GM21825 (cell line): ENCODE measurements at regions not wholly inside any gene's neighbourhood (a gene's known extent, or its start where the extent isn't known, plus 50 kb on each side); places are given as distances from the start of the nearest gene placed in this dataset.

Experiments used
- ATAC-seq: cut with Tn5 transposase; IDR thresholded peaks from one replicate; pipeline ENCODE4 v1.9.1; 2021; ENCODE audit warnings: mild to moderate bottlenecking, moderate library complexity; ENCODE audit not compliant: unreplicated experiment

GRCh38 chr12:39127401-39127800 is 222.0 kb upstream of the CPNE8 start:
- no peak for ATAC-seq

- no peak for ATAC-seq
Observed at GRCh38 chr12:39125566-39125965, 220.2 kb upstream of the CPNE8 start.

DNA sequence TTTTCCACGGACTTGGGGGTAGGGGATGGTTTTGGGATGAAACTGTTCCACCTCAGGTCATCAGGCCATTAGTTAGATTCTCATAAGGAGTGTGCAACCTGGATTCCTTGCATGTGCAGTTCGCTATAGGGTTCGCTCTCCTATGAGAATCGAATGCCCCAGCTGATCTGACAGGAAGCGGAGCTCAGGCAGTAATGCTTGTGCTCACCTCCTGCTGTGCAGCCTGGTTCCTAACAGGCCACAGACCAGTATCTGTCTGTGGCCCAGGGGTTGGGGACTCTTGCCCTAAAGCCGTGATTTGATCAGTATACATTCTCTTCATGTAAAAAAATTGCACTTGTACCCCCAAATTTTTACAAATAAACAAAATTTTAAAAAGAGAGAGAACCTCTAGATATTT is 219.4 kb upstream of the CPNE8 start:
- ATAC-seq = no peak

DNA sequence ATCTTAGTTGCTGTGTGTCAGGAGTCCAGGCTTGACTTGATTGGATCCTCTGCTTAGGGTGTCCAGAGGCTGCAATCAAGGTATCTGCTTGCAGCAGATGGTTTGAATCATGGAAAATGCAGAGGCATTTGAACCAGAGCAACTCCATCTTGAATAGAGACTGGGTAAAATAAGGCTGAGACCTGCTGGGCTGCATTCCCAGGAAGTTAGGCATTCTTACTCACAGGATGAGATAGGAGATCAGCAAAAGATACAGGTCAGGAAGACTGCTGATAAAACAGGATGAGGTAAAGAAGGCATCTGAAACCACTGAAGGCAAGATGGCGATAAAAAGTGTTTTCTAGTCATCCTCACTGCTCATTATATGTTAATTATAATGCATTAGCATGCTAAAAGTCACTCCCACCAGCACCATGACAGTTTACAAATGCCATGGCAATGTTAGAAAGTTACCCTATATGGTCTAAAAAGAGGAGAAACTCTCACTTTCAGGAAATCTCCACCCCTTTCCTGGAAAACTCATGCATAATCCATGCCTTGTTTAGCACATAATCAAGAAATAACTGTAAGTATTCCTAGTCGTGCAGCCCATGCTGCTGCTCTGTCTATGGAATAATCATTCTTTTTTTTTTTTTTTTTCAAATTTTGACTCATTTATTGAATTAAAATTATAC is 218.3 kb upstream of the CPNE8 start:
- no peak for ATAC-seq

GRCh38 chr12:39122562-39123204 is 217.3 kb upstream of the CPNE8 start:
- no peak for ATAC-seq

DNA sequence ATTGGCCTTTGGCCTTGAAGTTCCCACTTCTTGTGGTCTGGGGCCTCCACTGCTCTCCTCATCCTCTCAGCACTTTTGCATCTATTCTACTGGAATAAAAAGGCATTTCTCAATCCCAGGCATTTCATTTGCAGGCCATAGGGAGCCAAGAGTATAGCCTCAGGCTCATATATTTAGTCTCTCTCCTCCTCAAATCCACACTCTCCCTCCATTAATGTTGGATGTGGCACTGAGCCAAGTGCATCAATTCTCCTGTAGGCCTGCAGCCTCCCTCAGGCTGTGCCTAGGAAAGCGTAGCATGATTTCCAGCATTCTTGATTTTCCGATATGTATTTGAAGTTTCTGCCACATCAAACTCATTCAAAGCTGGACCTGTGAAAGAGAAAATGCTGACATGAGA is 211.5 kb upstream of the CPNE8 start:
- ATAC-seq = no peak

DNA sequence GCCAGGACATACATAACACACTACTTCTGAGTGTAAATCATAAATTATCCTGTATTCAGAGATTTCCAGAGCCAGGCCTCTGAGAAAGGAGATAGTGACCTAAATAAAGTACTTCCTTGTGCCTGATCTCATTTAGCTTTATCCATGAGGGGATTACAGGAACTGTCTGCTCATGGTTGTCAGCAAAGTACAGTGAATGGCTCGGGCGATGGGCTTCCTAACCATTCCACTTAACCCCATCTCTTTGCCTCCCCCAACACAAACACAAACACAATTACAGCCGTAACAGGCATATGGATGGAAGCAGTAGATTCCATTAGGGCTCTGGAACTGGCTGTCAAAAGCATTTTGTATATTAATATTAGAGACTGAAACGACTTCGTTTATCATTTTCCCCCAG is 206.7 kb upstream of the CPNE8 start:
- no peak for ATAC-seq

DNA sequence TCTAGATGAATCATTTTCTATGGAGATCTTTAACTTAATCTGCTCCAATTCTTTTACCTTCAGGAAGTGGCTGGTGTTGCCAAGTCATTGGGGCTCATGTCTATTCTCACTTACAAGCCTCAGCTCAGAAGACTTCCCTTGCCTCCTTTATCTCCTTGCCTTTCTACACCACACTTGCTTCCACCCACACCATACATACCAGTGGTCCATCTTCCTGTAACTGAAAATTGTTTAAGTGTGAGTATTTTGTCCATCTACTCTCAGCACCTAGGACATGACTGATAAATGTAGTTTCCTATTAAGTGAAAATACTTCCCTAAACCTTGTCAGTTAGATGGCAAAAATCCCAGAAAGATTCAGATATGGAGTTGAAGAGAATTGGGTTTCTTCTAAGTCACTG is 199.7 kb upstream of the CPNE8 start:
- ATAC-seq = no peak

DNA sequence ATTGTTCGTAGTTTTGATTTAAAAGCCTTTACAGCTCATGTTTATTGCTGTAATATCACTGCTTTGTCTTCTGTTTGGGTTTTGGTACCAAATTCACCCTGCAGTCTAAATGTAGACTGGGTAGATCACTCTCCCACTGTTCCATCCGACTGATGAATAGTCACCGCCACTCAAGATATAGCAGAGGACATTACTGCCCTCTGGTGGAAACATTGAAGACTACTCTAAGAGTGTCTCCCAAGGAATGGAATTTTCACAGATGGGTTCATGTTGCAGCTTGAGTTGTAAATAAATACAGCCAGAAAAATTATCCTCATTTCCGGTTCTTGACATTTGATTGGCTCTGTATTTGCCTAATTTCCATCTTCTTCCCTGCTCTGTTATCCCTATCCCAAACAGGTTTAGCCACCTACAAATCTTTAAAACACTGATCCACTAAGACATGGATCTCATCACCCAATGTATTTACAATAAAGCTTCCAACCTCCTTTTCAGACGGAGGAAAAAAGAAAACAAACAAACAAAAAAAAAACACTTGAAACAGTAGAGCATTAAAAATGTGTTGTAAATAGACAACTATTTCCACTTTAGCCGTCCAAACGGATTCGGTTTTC is 198.3 kb upstream of the CPNE8 start:
- ATAC-seq = peak; percentile 93

DNA sequence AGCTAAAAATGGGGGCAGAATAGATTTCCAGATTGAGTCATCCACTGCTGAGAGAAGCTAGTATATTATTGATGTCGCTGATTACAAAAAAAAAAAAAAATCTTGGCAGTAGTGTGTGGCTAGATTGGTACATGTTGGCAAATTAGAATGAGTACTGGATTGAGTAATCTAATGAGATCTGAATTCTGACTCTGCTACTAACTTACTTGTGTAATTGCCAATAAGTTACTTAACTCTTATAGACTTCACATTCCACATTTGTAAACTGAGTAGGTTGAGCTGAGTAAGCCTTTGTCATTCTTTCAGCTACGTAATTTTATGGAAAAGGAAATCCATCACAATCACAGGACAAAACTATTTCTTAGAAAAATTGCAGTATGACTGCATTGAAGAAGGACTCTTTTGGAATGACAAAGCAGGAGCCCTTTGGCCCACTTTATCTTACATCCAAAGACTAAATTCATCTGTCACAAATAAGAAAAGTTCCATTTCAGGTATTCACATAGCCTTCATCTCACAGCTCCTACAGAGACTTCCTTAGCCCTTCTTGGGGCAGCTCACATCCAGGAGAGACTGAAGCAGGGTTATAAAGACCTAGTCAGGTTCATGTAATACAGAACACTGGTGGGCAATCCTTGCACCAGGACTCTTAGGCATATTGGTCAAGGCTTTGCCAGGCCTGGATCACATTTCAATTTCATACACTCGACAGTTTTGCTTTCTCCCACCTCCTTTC is 197.3 kb upstream of the CPNE8 start:
- no peak for ATAC-seq

GRCh38 chr12:39095636-39096330 is 190.4 kb upstream of the CPNE8 start:
- ATAC-seq = no peak

DNA sequence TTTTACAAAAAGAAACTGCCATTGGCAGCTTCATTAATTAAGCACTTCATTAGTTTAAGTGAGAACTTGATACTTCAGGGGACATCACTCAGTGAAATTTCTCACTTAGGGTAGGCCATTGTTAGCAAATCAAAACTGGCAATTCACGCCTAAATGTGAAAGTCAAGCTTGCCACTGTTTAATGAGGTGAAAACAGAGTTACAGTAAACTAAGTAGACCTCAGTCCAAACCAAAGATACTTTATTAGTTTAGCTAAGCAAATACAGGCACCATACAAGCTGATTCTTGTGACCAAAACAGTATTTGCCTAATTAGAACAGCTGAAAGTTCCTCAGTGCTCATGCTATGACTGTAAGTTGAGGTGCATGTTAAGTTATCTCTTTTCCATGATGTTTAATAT is 176.5 kb upstream of the CPNE8 start:
- ATAC-seq = no peak

DNA sequence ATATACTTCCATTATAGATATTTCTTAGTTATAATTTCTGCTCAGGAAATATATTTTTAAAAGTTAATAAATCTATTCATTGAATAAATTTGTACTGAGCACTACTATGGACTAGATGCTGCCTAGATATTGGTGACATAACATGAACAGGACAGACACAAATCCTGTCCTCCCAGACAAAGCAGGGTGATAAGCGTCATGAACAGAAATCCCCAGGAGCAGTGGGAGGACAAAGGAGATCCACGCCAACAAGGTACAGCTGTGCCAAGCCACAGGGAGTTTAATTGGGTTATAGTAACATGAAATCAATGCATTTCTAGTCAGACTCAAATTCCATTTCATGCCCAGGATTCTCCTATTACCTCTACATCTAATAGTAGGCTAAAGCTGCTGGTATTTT is 171.8 kb upstream of the CPNE8 start:
- ATAC-seq = no peak

GRCh38 chr12:39074063-39074462 is 168.7 kb upstream of the CPNE8 start:
- no peak for ATAC-seq

- ATAC-seq = no peak
Observed at GRCh38 chr12:39072658-39073057, 167.3 kb upstream of the CPNE8 start.

- no peak for ATAC-seq
Observed at GRCh38 chr12:39071611-39072010, 166.2 kb upstream of the CPNE8 start.

GRCh38 chr12:39070775-39071174 is 165.4 kb upstream of the CPNE8 start:
- ATAC-seq = no peak

GRCh38 chr12:39065455-39065854 is 160.1 kb upstream of the CPNE8 start:
- no peak for ATAC-seq

DNA sequence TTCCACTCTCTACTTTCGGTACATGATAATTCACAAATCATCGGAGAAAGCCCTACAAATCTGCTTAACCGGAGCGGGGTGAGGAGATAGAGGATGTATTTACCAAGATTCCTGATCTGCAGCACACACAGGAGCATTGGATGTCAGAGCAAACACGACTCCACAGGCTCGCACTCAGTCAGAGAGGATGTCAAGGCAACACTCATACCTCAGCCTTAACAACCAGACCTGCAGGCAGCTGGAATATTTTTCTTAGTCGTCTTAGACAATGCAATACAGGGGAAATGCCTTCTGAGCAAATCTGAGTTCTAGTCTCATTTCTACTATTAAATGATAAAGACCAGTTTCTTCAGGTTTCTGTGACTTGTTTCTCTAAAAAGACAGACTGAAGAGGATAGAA is 159.3 kb upstream of the CPNE8 start:
- ATAC-seq = no peak

GRCh38 chr12:39062266-39062996 is 157.0 kb upstream of the CPNE8 start:
- ATAC-seq = no peak

GRCh38 chr12:39061576-39061975 is 156.2 kb upstream of the CPNE8 start:
- ATAC-seq = no peak
